Kidney (tissue), 13 donors: ENCODE measurements at regions not wholly inside any gene's neighbourhood (a gene's known extent, or its start where the extent isn't known, plus 50 kb on each side); places are given as distances from the start of the nearest gene placed in this dataset.

Source experiments
- DNase-seq, 5 donors: peaks; one replicate each; pipeline ENCODE4 v3.0.0-alpha.2; 2013 to 2020
- FAIRE-seq: peaks from 2 replicates; lab custom pipeline; 2012; peaks lifted over from hg19 to GRCh38; lab: Jason Lieb, UNC
- H3K27ac ChIP-seq, 2 donors: one replicate each; pipeline ENCODE4 v1.7.0; 2013; ENCODE audit warnings: low read depth in 2 of 2, low read length in 2 of 2, inconsistent platforms in 1 of 2
- H3K27me3 ChIP-seq: one replicate; pipeline ENCODE4 v1.7.1; 2013; ENCODE audit warnings: low read length, inconsistent platforms; ENCODE audit not compliant: control insufficient read depth, insufficient read depth
- H3K36me3 ChIP-seq, 3 donors: one replicate each; pipeline versions ENCODE4 v1.7.0 to v1.7.1; 2013; ENCODE audit warnings: low read length in 3 of 3, control low read depth in 1 of 3, inconsistent platforms in 1 of 3; ENCODE audit not compliant: insufficient read depth in 3 of 3, control insufficient read depth in 2 of 3
- H3K4me1 ChIP-seq, 3 donors: one replicate each; pipeline versions ENCODE4 v1.7.0 to v1.7.1; 2013; ENCODE audit warnings: low read length in 3 of 3, inconsistent platforms in 1 of 3, low read depth in 1 of 3; ENCODE audit not compliant: control insufficient read depth in 2 of 3, insufficient read depth in 2 of 3
- H3K4me3 ChIP-seq, 3 donors: one replicate each; pipeline versions ENCODE4 v1.7.0 to v1.8.1; 2013; ENCODE audit warnings: low read length in 3 of 3, control low read depth in 1 of 3, inconsistent platforms in 1 of 3
- H3K9ac ChIP-seq, 3 donors: one replicate each; pipeline versions ENCODE4 v1.7.0 to v1.7.1; 2013; ENCODE audit warnings: low read length in 3 of 3, control low read depth in 1 of 3, inconsistent platforms in 1 of 3
- H3K9me3 ChIP-seq, 3 donors: one replicate each; pipeline versions ENCODE4 v1.7.0 to v1.7.1; 2013; ENCODE audit warnings: low read length in 3 of 3, control low read depth in 1 of 3, inconsistent platforms in 1 of 3; ENCODE audit not compliant: control insufficient read depth in 2 of 3, insufficient read depth in 1 of 3
- intact Hi-C: fragments of 100-400 bp; cut with DNase I; formaldehyde crosslinking; loops from one replicate; pipeline ENCODE4 v1.11.1; 2022
- TF ChIP-seq, protein P1 (sequence below): IDR thresholded peaks from 3 replicates; pipeline ENCODE4 v1.5.1; 2012; ENCODE audit warnings: mild to moderate bottlenecking, moderate library complexity, borderline replicate concordance; ENCODE audit not compliant: insufficient read depth; ENCODE audit errors: extremely low read depth
- donor health status: control.
- donor health status: control.
- donor health status: control.
- donor health status: control.
- donor health status: control.
- donor health status: DM: yes; HTN: yes; CAD: no.
- donor health status: Normal renal cell carcinoma (clear cell type).

DNA sequence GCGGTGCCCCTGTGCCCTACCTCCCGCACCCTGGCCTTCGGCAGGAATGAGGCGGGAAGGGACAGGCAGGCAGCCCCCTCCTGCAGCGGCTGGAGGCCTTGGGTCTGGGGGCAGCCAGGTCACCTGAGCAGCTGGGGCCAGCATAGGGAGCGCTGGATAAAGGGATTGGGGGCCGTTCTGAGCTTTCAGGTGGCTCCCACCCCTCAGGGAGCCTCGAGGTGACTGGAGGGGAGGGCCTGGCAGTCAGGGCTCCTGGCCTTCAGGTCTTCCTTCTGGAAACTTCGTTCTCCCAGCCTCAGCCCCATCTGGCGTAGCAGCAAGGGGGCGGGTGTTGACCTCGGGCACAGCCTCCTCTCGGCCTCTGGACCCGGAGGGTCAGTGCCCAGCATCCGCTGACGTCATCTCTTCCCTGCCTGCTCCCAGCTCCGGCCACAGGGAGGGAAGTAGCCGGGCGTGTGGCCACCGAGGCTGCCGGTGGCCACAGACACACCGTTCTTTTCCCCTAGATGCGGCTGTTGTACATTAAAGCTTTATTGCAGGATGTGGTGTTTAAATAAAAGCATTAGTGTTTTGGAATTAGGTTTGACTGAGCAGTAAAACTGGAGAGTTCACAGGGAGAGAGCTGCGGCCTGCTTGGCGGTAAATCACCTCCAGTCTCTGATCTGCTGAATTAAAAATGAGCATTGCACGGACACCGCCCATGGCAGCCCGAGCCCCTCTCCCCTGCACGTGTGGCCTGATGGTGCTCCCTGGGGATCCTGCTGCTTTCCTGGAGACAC lies 80.0 kb upstream of the GATA5 start:
- no peak overlapping the region for H3K27ac ChIP-seq
- no peaks in the 10 kb centered on the region for H3K9me3 ChIP-seq
- H3K4me3 ChIP-seq = no peak overlapping the region
- H3K36me3 ChIP-seq = no peaks in the 10 kb centered on the region
- no peak for DNase-seq
- FAIRE-seq = no peak
- no peaks in the 10 kb centered on the region for H3K4me1 ChIP-seq
- H3K27me3 ChIP-seq = peaks cover 4% of the 10 kb centered on the region
- TF ChIP-seq, protein P1, sequence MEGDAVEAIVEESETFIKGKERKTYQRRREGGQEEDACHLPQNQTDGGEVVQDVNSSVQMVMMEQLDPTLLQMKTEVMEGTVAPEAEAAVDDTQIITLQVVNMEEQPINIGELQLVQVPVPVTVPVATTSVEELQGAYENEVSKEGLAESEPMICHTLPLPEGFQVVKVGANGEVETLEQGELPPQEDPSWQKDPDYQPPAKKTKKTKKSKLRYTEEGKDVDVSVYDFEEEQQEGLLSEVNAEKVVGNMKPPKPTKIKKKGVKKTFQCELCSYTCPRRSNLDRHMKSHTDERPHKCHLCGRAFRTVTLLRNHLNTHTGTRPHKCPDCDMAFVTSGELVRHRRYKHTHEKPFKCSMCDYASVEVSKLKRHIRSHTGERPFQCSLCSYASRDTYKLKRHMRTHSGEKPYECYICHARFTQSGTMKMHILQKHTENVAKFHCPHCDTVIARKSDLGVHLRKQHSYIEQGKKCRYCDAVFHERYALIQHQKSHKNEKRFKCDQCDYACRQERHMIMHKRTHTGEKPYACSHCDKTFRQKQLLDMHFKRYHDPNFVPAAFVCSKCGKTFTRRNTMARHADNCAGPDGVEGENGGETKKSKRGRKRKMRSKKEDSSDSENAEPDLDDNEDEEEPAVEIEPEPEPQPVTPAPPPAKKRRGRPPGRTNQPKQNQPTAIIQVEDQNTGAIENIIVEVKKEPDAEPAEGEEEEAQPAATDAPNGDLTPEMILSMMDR = no peak
- no peak overlapping the region for H3K9ac ChIP-seq
- intact Hi-C loops = no loop called here

DNA sequence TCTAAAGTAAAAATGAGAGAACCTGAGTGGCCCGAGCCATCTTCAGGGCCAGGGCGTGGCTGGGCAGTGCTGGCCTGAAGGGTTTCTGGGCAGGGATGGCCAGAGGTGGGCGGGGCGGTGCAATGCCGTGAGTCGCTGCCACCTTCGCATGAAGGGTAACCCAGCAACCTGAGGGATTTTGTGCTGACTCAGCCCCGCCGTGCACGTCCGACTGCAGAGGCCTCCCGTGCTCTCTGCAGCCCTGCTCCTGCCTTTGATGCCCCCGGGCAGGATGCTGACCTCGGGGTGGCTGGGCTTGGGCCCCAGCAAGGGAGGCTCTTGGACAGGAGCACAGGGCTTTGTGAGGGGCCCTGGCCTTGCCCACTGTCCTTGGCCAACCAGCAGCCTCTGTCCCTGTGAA lies 81.7 kb upstream of the GATA5 start:
- no peaks in the 10 kb centered on the region for H3K27me3 ChIP-seq
- H3K27ac ChIP-seq = no peak overlapping the region
- TF ChIP-seq, protein P1 = no peak
- DNase-seq = no peak
- intact Hi-C loops = no loop called here
- H3K36me3 ChIP-seq = no peaks in the 10 kb centered on the region
- H3K4me3 ChIP-seq = no peak overlapping the region
- no peak overlapping the region for H3K9ac ChIP-seq
- no peaks in the 10 kb centered on the region for H3K4me1 ChIP-seq
- H3K9me3 ChIP-seq = no peaks in the 10 kb centered on the region
- FAIRE-seq = no peak

DNA sequence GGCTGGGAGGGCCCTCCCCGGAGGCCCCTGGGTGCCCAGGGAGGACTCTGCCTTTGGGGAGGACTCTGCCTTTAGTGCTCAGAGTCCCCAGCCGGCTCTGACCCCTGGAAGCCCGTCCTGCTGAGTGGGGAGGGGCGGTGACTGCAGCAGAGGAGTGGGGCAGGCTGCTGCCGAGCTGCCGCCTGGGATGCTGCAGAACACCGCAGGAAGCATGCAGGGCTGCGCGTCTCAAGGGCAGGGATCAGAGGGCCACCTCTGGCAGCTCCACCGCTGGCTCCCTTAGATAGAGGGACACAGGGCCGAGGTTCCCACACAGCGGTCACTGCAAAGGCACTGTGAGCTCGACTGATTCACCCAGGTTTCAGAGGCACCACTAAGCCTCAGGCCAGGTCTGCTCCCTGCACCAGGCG lies 82.2 kb upstream of the GATA5 start:
- Histone ChIP-seq H3K36me3 (no peaks in the 10 kb centered on the region), H3K9ac (no peak overlapping the region), H3K27ac (no peak overlapping the region), H3K4me1 (no peaks in the 10 kb centered on the region), H3K4me3 (no peak overlapping the region), H3K27me3 (no peaks in the 10 kb centered on the region), H3K9me3 (no peaks in the 10 kb centered on the region)
- intact Hi-C loops = no loop called here
- DNase-seq (no peak), FAIRE-seq (no peak)
- TF ChIP-seq, protein P1 = no peak

DNA sequence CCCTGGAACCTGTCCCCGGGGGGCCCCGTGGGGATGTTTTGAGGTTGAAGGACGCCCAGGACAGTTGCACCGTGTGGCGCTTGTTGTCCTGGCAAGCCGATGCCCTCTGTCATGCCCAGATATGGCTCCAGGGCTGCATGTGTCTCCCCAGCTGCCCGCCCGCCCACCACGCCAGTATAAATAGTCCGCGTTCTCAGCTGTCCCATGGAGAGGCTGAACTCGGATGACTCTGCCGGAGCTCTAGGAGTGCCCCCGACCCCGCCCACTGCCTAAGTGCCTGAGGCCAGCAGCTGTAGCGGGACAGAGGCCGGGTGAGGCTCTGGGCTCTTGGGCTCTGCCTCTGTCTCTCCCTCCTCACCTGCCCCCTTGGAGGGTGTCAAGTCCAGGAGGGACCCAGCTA lies 83.0 kb upstream of the GATA5 start:
- no peak overlapping the region for H3K27ac ChIP-seq
- intact Hi-C loops = no loop called here
- H3K4me3 ChIP-seq = no peak overlapping the region
- no peak for DNase-seq
- no peaks in the 10 kb centered on the region for H3K4me1 ChIP-seq
- H3K27me3 ChIP-seq = no peaks in the 10 kb centered on the region
- no peaks in the 10 kb centered on the region for H3K9me3 ChIP-seq
- TF ChIP-seq, protein P1 = no peak
- no peak overlapping the region for H3K9ac ChIP-seq
- no peak for FAIRE-seq
- no peaks in the 10 kb centered on the region for H3K36me3 ChIP-seq
